Left ventricle myocardium inferior (tissue), 1 donor: ENCODE measurements at regions not wholly inside any gene's neighbourhood (a gene's known extent, or its start where the extent isn't known, plus 50 kb on each side); places are given as distances from the start of the nearest gene placed in this dataset.

Experiments used
- DNase-seq: peaks from one replicate; pipeline ENCODE4 v3.0.0-alpha.2; 2020
- H3K27ac ChIP-seq: fragments of 200-600 bp; replicated peaks from 2 replicates; pipeline ENCODE4 v1.8.0; 2021
- H3K27me3 ChIP-seq: fragments of 200-600 bp; 2 replicates; pipeline ENCODE4 v1.8.0; 2021; ENCODE audit warnings: low read depth
- H3K36me3 ChIP-seq: fragments of 200-600 bp; 2 replicates; pipeline ENCODE4 v1.8.0; 2021
- H3K4me1 ChIP-seq: fragments of 200-600 bp; 2 replicates; pipeline ENCODE4 v1.8.0; 2021
- H3K4me3 ChIP-seq: fragments of 200-600 bp; 2 replicates; pipeline ENCODE4 v1.8.0; 2021; ENCODE audit warnings: mild to moderate bottlenecking, moderate library complexity
- H3K9me3 ChIP-seq: fragments of 200-600 bp; replicated peaks from 2 replicates; pipeline ENCODE4 v1.8.0; 2021
- CTCF ChIP-seq: fragments of 200-600 bp; IDR thresholded peaks from 2 replicates; pipeline ENCODE4 v1.8.0; 2021; ENCODE audit warnings: antibody characterized with exemption, mild to moderate bottlenecking, borderline replicate concordance
- intact Hi-C: fragments of 100-400 bp; cut with micrococcal nuclease; formaldehyde crosslinking; loops from one replicate; pipeline ENCODE4 v1.11.0; 2022
- donor health status: DM: no; HTN: yes; CAD: no; lungs with severe emphysema.

GRCh38 chr6:137424251-137424650, 69.9 kb downstream of the OLIG3 start:
- intact Hi-C loops, result no loop called here
- no peak for TF ChIP-seq CTCF
- no peak for DNase-seq

DNA sequence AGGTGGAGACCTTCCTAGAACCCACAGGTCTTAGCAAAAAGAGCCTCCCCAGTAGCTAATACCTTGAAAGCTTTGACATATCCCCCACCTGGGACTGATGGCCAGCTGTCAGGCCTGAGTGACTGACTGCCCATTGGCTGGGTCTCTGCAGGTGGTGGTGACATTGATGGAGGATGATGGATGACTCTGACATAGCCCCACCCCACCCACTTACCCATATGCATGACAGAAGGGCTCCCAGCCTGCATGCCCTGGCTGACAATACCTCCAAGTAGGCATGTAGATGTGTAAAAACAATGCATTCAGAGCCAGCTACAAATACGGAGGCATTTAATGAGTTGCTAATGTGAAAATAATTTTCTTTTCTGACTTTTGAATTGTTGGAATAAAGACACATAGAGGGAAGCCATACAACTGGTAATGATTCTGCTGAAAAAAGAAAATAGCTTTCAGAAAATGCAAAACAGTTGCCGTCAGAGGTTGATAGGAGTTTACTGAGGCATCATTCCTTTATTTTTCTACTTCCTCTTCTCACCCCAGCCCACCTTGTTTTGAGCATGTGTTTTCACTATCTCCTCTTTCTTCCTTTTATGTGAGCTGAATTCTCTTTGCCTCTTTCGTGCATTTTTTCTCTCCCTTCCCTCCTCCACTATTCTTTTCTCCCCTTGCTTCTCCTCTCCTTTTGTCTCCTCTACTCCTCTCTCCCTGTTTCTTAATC, 70.6 kb downstream of the OLIG3 start:
- no peak overlapping the region for H3K4me3 ChIP-seq
- no peaks in the 10 kb centered on the region for H3K4me1 ChIP-seq

More at GRCh38 chr6:137424251-137424650, 69.9 kb downstream of the OLIG3 start:
- Histone ChIP-seq H3K4me1 (no peaks in the 10 kb centered on the region), H3K9me3 (no peaks in the 10 kb centered on the region), H3K36me3 (no peaks in the 10 kb centered on the region), H3K27ac (no peak overlapping the region), H3K27me3 (peaks cover 29% of the 10 kb centered on the region), H3K4me3 (no peak overlapping the region)

GRCh38 chr6:137417396-137417795, 76.8 kb downstream of the OLIG3 start:
- H3K4me3 ChIP-seq, result no peak overlapping the region
- no peak for DNase-seq
- no peaks in the 10 kb centered on the region for H3K36me3 ChIP-seq
- H3K9me3 ChIP-seq, result no peaks in the 10 kb centered on the region
- peaks cover 6% of the 10 kb centered on the region for H3K4me1 ChIP-seq
- intact Hi-C loops, result no loop called here
- H3K27ac ChIP-seq, result no peak overlapping the region
- TF ChIP-seq CTCF, result no peak
- peaks cover 23% of the 10 kb centered on the region for H3K27me3 ChIP-seq

More for the DNA sequence above, 70.6 kb downstream of the OLIG3 start:
- no peak for DNase-seq
- Histone ChIP-seq H3K36me3 (no peaks in the 10 kb centered on the region), H3K27ac (no peak overlapping the region), H3K9me3 (no peaks in the 10 kb centered on the region), H3K27me3 (peaks cover 29% of the 10 kb centered on the region)
- intact Hi-C loops, result no loop called here
- TF ChIP-seq CTCF, result no peak

DNA sequence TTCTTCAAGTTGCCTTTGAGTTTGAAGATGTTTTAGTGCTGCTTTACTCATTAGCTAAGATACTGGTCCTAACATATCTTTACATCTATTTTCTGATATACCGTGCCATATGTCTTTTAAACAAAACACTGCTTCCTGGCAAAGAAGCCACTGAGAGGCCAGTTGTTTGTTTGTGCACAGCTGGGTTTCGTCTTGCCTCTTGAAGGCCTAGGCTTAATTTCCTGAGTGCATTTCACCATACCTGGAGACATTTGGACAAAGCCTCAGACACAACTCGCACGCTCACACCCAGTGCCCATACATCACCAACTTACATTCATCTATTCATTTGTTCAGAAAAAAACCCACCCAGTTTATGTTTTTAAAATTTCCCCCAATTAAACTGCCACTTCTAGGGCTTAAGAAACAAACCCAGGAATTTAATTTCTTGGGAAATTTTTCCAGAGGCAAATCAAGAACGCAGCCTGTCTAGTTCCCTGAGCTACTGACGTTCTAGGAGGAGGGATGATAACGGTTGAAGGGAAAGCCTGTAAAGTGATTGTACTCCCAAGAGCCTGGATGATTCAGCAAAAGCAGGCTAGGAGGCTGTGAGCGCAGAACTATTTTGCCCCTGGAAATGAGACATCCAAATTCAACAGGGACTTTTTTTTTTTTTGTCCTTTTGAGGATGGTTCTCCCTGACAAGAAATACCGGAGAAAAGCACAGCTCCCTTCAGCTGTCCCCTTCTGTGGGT, 77.7 kb downstream of the OLIG3 start:
- H3K4me3 ChIP-seq, result no peak overlapping the region
- intact Hi-C loops, result no loop called here
- DNase-seq, result no peak
- peaks cover 26% of the 10 kb centered on the region for H3K27me3 ChIP-seq
- H3K9me3 ChIP-seq, result no peaks in the 10 kb centered on the region
- peaks cover 6% of the 10 kb centered on the region for H3K4me1 ChIP-seq
- H3K36me3 ChIP-seq, result no peaks in the 10 kb centered on the region
- peak overlapping the region; percentile 54 for H3K27ac ChIP-seq
- TF ChIP-seq CTCF, result no peak

DNA sequence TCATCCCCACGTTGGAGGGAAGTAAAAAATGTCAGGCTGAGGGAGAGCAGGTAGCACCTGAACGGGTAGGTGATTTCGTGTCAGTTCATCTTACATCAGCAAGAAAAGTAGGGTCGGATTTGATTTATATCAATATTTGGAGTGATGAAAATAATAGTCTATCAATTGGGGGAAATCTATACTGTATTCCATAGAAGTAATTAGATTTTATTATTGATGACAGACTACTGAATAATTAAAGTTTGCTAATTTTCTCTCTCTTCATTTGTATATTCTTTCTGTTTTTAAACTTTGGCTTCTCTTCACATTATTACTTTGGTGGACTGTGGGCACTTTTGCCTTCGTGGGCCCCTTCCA, 78.4 kb downstream of the OLIG3 start:
- intact Hi-C loops, result no loop called here
- no peak for DNase-seq
- TF ChIP-seq CTCF, result no peak
- Histone ChIP-seq H3K9me3 (no peaks in the 10 kb centered on the region), H3K27me3 (peaks cover 33% of the 10 kb centered on the region), H3K4me1 (peaks cover 6% of the 10 kb centered on the region), H3K27ac (peak overlapping the region; percentile 46), H3K36me3 (no peaks in the 10 kb centered on the region), H3K4me3 (peak overlapping the region; percentile 64)
